Aorta (tissue), 5 donors: ENCODE measurements at regions not wholly inside any gene's neighbourhood (a gene's known extent, or its start where the extent isn't known, plus 50 kb on each side); places are given as distances from the start of the nearest gene placed in this dataset.

ENCODE experiments used
- ATAC-seq: fragments of 200-7000 bp; cut with Tn5 transposase; one replicate; pipeline ENCODE4 v1.9.1; 2022; ENCODE audit warnings: moderate library complexity; ENCODE audit not compliant: low FRiP score
- DNase-seq, 2 donors: peaks; one replicate each; pipeline ENCODE4 v3.0.0-alpha.2; 2020
- H3K27ac ChIP-seq, 2 donors: one replicate each; pipeline ENCODE4 v1.5.1; 2013; ENCODE audit warnings: low read length in 2 of 2, mild to moderate bottlenecking in 2 of 2, moderate library complexity in 2 of 2, control low read depth in 1 of 2, inconsistent platforms in 1 of 2, low read depth in 1 of 2
- H3K27me3 ChIP-seq, 2 donors: one replicate each; pipeline ENCODE4 v1.6.1; 2013; ENCODE audit warnings: control low read depth in 1 of 2, low read length in 1 of 2, mild to moderate bottlenecking in 1 of 2, moderate library complexity in 1 of 2; ENCODE audit not compliant: insufficient read depth in 2 of 2, control insufficient read depth in 1 of 2
- H3K36me3 ChIP-seq, 2 donors: one replicate each; pipeline ENCODE4 v1.6.1; 2013; ENCODE audit warnings: control low read depth in 1 of 2, low read length in 1 of 2, mild to moderate bottlenecking in 1 of 2; ENCODE audit not compliant: insufficient read depth in 2 of 2, control insufficient read depth in 1 of 2
- H3K4me1 ChIP-seq, 2 donors: one replicate each; pipeline ENCODE4 v1.6.1; 2013; ENCODE audit warnings: low read length in 2 of 2, control low read depth in 1 of 2, mild to moderate bottlenecking in 1 of 2, moderate library complexity in 1 of 2; ENCODE audit not compliant: insufficient read depth in 2 of 2, control insufficient read depth in 1 of 2
- H3K4me3 ChIP-seq, 2 donors: one replicate each; pipeline ENCODE4 v1.5.1; 2013; ENCODE audit warnings: low read length in 2 of 2, control low read depth in 1 of 2, mild to moderate bottlenecking in 1 of 2
- H3K9me3 ChIP-seq: one replicate; pipeline ENCODE4 v1.6.1; 2013; ENCODE audit warnings: mild to moderate bottlenecking, low read length; ENCODE audit not compliant: control insufficient read depth
- WGBS, 2 donors: extraction: QIAGEN DNeasy Blood & Tissue Kit; methylation state at CpG; one replicate each; pipeline ENCODE4 v1.1.7; 2013; 5-methylcytosine and 5-hydroxymethylcytosine counted together
- intact Hi-C, 2 donors: fragments of 100-400 bp; cut with DNase I; formaldehyde crosslinking; loops; one replicate each; pipeline versions ENCODE4 v1.14.2 to v1.15.0; 2022
- donor health status: healthy with polysubstance abuse.
- donor health status: Bipolar disorder and iron deficiency.
- donor health status: DM: no; HTN: no; CAD: no.
- donor health status: DM: no; HTN: no; CAD: no.
- donor health status: DM: yes; HTN: yes; CAD: no.

- no peak overlapping the region for H3K27ac ChIP-seq
- ATAC-seq (no peak), DNase-seq (no peak)
- H3K36me3 ChIP-seq = no peaks in the 10 kb centered on the region
- H3K27me3 ChIP-seq = no peaks in the 10 kb centered on the region
- no peaks in the 10 kb centered on the region for H3K9me3 ChIP-seq
- no peak overlapping the region for H3K4me3 ChIP-seq
- no peaks in the 10 kb centered on the region for H3K4me1 ChIP-seq
- WGBS, 2 donors = 91 to 93% methylated on average over 14 of the region's 14 CpGs
- intact Hi-C loops = no loop called here
Measured at GRCh38 chr1:234709473-234710228, 99.7 kb upstream of the IRF2BP2 start.

- WGBS, 2 donors = 93% methylated on average over 9 of the region's 9 CpGs
- H3K36me3 ChIP-seq = no peaks in the 10 kb centered on the region
- no peak for ATAC-seq
- H3K4me3 ChIP-seq = no peak overlapping the region
- DNase-seq = no peak
- H3K9me3 ChIP-seq = no peaks in the 10 kb centered on the region
- H3K27ac ChIP-seq = no peak overlapping the region
- H3K4me1 ChIP-seq = no peaks in the 10 kb centered on the region
- no peaks in the 10 kb centered on the region for H3K27me3 ChIP-seq
- intact Hi-C loops = no loop called here
Measured at GRCh38 chr1:234708700-234709395, 98.9 kb upstream of the IRF2BP2 start.

GRCh38 chr1:234707641-234708040 lies 97.7 kb upstream of the IRF2BP2 start:
- no peak overlapping the region for H3K4me3 ChIP-seq
- H3K27me3 ChIP-seq = no peaks in the 10 kb centered on the region
- H3K4me1 ChIP-seq = no peaks in the 10 kb centered on the region
- ATAC-seq (no peak), DNase-seq (no peak)
- no peaks in the 10 kb centered on the region for H3K9me3 ChIP-seq
- WGBS, 2 donors = 63 to 68% methylated on average over 1 of the region's 1 CpG
- no peaks in the 10 kb centered on the region for H3K36me3 ChIP-seq
- intact Hi-C loops = no loop called here
- H3K27ac ChIP-seq = no peak overlapping the region

DNA sequence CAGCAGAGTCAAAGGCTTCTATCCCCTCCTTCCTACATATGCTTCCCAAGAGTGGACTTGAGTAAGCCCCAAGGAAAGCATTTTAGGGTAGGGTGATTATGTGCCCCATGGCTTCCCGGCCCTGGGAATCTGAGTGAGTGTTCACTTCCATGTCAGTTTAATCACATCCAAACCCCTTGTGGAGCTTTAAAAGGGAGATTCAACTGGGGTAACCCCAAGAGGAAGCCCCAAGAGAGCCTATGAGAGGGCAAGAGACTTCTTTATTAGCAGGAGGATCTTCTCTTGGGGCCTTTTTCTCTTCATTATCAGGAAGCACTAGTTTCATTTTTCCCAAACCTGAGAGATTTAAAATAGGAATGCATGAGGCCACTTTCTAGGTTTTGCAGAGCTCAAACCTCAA lies 97.0 kb upstream of the IRF2BP2 start:
- WGBS, 2 donors = 98 to 100% methylated on average over 1 of the region's 1 CpG
- no peaks in the 10 kb centered on the region for H3K27me3 ChIP-seq
- DNase-seq (no peak), ATAC-seq (no peak)
- no peak overlapping the region for H3K27ac ChIP-seq
- H3K36me3 ChIP-seq = no peaks in the 10 kb centered on the region
- H3K9me3 ChIP-seq = no peaks in the 10 kb centered on the region
- intact Hi-C loops = no loop called here
- H3K4me1 ChIP-seq = no peaks in the 10 kb centered on the region
- H3K4me3 ChIP-seq = no peak overlapping the region

DNA sequence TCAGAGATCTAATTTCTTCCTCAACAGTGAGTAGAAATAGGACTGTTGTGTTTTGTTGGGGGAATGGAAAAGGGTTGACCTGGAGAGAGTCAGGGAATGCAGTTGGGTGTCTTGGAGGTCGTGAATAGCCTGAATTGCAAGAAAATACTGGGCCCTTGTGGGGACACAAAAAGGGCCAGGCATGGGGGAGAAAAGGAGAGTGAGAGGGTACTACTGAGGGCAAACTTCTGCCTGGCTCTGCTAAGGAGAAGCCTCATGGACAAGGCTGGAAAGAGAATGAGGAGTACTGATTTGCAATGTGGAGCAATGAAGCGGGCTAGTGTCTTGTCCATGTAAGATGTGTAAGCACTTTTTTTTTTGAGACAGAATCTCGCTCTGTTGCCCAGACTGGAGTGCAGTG lies 96.2 kb upstream of the IRF2BP2 start:
- Histone ChIP-seq H3K9me3 (no peaks in the 10 kb centered on the region), H3K27me3 (no peaks in the 10 kb centered on the region), H3K4me1 (no peaks in the 10 kb centered on the region), H3K4me3 (no peak overlapping the region), H3K36me3 (no peaks in the 10 kb centered on the region), H3K27ac (no peak overlapping the region)
- intact Hi-C loops = no loop called here
- ATAC-seq (no peak), DNase-seq (no peak)
- 96 to 100% methylated on average over 3 of the region's 3 CpGs for whole genome bisulfite sequencing, 2 donors

GRCh38 chr1:234705615-234706014 lies 95.6 kb upstream of the IRF2BP2 start:
- H3K36me3 ChIP-seq = no peaks in the 10 kb centered on the region
- 88 to 93% methylated on average over 3 of the region's 3 CpGs for WGBS, 2 donors
- H3K27ac ChIP-seq = no peak overlapping the region
- H3K4me3 ChIP-seq = no peak overlapping the region
- H3K4me1 ChIP-seq = no peaks in the 10 kb centered on the region
- no peaks in the 10 kb centered on the region for H3K27me3 ChIP-seq
- DNase-seq (no peak), ATAC-seq (no peak)
- no peaks in the 10 kb centered on the region for H3K9me3 ChIP-seq
- intact Hi-C loops = no loop called here

- H3K27me3 ChIP-seq = no peaks in the 10 kb centered on the region
- no peak for DNase-seq
- intact Hi-C loops = no loop called here
- no peaks in the 10 kb centered on the region for H3K9me3 ChIP-seq
- ATAC-seq = no peak
- no peak overlapping the region for H3K4me3 ChIP-seq
- H3K27ac ChIP-seq = no peak overlapping the region
- H3K4me1 ChIP-seq = peaks cover 0 to 5% of the 10 kb centered on the region in 2 donors
- H3K36me3 ChIP-seq = no peaks in the 10 kb centered on the region
- 96% methylated on average over 14 of the region's 14 CpGs for WGBS, 2 donors
Measured at GRCh38 chr1:234704106-234704887, 94.3 kb upstream of the IRF2BP2 start.

DNA sequence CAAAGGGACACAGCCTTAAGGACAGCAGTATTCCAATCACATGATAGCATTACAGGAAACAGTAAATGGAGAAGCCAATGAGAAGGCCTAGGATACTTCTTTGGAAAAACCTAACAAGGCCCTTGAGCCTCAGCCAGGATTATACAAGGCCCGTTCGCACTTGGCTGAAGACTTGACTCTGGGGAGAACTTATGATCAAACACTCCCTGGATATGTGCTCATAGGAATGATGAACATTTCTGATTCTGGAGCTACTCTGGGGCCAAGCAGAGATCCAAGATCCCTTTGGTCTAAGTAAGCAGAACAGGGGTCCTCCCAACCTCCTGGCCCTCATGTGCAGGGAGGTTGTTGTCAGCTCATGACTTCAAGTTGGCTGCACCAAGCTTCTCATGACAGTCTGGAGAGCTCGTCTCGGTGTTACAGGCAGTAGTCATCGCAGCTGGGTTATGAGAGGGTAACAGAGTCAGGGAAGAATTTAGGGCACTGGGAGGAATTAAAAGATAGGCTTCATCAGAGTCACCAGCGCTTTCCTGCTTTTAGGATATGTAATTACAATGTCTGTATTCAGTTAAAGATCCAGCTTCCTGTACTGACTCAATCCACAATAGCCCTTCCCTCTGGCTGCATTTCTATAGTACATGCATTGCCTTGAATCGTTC lies 92.5 kb upstream of the IRF2BP2 start:
- 74 to 77% methylated on average over 7 of the region's 7 CpGs for WGBS, 2 donors
- no peaks in the 10 kb centered on the region for H3K36me3 ChIP-seq
- intact Hi-C loops = no loop called here
- DNase-seq = peak in 1 of 2 donors; percentile 62
- H3K27me3 ChIP-seq = no peaks in the 10 kb centered on the region
- H3K9me3 ChIP-seq = no peaks in the 10 kb centered on the region
- H3K4me3 ChIP-seq = no peak overlapping the region
- no peak overlapping the region for H3K27ac ChIP-seq
- peak; percentile 87 for ATAC-seq
- peaks cover 0 to 5% of the 10 kb centered on the region in 2 donors for H3K4me1 ChIP-seq
